HG03159 (cell line): ENCODE measurements at regions not wholly inside any gene's neighbourhood (a gene's known extent, or its start where the extent isn't known, plus 50 kb on each side); places are given as distances from the start of the nearest gene placed in this dataset.
"Not testable (repeated sequence)": the region's sequence is repeated elsewhere in the genome, so short reads cannot be mapped to it uniquely, and the experiment has no call there.

Experiments used
- ATAC-seq: cut with Tn5 transposase; IDR thresholded peaks from one replicate; pipeline ENCODE4 v1.9.1; 2021; ENCODE audit warnings: mild to moderate bottlenecking, moderate library complexity; ENCODE audit not compliant: unreplicated experiment

DNA sequence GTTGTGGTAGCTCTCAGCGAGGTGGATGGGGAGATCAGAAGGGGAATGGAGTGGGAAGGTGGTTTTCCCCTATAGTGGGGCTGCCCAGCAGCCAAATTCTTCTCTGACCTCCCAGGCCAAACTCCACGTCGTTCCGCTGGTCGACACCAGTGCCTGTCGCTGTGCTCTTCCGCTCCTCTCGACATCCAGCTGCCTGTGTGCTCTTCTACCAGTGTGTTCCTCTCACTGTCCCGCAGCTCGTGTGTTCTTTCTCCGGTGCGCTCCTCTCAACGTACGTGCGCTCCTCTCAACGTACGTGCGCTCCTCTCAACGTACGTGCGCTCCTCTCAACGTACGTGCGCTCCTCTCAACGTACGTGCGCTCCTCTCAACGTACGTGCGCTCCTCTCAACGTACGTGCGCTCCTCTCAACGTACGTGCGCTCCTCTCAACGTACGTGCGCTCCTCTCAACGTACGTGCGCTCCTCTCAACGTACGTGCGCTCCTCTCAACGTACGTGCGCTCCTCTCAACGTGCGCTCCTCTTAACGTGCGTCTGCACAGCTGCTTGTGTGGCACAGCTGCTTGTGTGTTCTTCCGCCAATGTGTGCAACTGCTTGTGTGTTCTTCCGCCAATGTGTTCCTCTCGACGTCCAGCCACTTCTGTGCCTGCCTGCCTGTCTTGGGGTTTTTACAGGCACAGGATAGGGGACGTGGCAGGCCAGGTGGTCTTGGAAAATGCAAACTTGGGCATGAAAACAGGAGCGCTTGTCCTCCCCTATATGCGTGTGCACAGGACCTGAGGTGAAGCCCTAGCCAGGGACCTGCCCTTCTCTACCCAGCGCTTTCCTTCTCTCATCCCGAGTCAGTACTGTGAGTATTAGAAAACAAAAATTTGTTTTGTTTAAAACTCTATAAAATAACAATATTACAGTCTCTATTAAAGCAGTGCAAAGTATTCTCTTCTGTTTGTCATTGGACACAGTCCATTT, 991.1 kb downstream of the GBE1 start:
- ATAC-seq: no peak

DNA sequence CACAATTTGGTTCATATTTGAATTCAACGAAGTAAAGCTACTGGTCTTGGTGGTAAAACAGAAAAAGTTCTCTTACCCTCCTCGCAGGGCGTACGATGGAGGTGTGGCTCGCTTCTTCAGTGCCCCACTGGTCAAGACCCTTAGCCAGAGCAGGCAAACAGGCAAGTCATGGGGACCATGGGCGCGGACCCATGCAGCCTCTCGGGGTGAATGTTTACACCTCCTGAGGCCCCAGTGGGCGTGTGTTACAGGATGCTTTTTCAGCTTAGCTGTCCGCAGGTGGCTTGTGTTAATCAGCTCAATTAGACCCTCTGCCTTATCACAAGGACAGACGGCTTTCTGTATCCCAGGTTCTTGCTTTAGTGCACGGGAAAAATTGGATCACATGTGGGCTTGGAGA, 991.8 kb downstream of the GBE1 start:
- ATAC-seq: no peak

DNA sequence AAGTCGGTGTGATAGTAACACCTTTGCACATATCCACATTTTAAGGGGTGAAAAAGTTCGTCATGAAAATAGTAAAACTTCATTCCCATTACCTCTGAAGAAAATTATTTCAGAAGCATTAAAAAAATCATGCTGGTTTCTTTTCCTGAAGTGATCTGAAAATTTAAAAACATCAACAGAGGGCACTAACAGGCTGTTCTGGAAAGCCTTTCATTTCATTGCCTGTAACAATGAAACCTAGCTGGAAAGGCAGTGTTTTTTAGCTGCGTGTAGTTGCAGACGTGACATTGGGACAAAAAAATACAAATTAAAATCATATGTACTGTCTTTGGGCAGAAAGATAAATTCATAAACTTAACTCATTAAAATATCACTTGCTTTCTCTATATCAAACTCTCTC, 993.8 kb downstream of the GBE1 start:
- no peak for ATAC-seq

DNA sequence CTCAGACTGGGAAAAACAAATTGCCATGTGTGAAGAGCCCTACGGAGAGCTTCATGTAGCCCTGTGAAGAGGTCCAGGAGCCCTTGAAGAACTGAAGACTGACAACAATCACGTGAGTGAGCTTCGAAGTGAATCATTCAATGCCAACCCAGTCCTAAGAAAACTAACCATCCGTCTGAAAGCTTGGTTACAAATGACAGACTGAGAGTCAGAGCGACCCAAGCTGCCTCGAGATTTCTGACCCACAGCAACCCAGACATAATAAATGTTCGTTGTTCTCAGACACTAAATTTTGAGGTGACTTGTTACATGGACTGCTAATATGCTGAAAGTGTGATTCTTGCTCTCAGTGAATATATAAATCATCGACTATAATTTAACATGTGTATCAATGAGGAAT, 987.2 kb upstream of the ROBO1 start:
- no peak for ATAC-seq

DNA sequence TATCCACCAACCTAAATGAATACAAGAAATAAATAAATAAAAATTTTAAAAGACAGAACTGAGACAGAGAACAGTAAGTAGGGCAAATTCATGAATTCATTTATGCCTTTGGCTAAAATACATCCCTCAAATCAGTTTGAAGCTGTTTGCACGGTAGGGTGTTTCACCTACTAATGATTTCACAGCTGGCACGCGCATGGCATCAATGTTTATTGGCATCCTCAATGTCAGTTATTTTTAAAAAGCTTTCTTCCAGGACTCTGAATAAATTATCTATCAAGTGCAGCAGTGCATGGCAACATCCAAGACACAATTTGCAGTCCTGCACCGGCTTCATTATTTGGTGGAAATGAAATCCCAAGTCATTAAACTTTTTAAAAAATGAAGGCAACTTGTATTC, 985.2 kb upstream of the ROBO1 start:
- ATAC-seq: no peak

DNA sequence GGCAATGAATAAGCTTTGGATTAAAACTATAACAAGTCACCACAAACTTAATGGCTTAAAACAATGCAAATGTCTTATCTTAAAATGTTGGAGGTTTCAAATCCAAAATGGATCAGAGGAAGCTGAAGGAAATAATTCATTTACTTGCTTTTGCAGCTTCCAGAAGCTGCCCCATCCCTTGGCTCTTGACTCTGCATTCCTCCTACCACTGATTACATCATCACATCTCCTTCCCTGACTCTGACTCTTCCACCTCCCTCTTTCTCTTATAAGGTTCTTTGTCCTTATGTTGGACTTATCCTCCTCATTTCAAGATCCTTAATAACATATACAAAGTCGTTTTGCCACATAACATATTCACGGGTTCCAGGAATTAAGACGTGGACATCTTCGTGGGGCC, 982.8 kb upstream of the ROBO1 start:
- no peak for ATAC-seq

DNA sequence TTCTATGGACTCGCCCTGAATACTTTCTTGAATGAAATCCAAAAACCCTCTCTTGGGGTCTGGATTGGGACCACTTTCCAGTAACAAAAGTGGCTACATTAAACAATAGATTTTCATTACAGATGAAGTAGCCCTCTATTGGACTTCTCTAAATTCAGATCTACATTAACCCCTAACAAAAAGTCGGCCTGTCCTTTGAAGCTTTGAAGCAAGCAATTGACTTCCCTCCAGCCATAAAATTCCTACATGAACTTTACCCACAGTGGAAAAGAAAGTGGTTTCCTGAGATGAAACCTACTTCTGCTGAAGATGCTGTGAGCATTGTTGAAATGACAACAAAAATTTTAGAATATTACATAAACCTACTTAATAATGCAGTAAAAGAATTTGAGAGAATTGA, 967.1 kb upstream of the ROBO1 start:
- no peak for ATAC-seq

DNA sequence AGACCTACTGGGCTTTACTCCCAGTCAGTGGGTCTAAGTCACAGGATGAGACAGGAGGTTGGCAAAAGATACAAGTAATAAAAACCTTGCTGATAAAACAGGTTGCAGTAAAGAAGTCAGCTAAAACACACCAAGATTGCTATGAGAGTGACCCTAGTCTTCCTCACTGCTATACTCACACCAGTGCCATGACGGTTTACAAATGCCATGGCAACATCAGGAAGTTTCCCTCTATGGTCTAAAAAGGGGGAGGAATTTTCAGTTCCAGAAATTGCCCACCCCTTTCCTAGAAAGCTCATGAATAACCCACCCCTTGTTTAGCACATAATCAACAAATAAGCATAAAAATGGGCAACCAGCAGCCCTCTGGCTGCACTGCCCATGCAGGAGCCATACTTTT, 966.7 kb upstream of the ROBO1 start:
- ATAC-seq: no peak

DNA sequence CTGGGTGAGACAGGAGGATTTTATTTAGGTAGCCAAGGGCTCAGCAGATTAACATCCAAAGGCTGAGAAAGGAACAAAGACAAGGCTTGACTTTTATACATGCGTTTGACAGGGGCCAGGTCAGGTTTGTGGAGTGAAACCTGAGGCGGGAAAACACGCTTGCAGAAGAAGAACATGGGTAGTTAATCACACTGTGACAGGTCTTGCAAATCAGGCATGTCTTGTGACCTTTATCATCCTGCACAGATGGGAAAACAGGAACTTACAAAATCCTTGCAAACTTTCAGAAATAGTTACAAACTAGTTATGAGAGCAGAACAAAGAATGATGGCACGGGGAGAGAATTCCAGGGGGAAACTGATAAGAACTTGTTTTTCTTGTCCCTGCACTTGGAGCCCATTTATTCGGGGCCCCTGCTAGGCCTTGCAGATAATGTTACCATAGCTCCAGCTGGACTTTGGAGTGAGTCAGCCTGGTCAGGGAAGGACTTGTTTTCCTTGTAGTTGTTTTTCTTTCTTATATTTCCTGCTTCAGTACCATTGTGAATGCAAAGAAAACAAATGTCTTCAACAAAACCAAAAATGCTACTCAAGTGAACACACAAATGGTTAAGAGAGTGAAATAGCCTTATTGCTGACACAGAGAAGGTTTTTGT, 965.9 kb upstream of the ROBO1 start:
- no peak for ATAC-seq

DNA sequence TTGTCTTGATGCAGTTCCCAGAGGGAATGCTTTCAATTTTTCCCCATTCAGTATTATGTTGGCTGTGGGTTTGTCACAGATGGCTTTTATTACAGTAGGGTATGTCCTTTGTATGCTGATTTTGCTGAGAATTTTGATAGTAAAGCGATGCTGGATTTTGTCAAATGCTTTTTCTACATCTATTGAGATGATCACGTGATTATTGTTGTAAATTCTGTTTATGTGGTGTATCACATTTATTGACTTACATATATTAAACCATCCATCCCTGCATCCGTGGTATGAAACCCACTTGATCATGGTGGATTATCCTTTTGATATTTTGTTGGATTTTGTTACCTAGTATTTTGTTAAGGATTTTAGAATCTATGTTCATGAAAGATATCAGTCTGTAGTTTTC, 959.8 kb upstream of the ROBO1 start:
- ATAC-seq: not testable (repeated sequence)

DNA sequence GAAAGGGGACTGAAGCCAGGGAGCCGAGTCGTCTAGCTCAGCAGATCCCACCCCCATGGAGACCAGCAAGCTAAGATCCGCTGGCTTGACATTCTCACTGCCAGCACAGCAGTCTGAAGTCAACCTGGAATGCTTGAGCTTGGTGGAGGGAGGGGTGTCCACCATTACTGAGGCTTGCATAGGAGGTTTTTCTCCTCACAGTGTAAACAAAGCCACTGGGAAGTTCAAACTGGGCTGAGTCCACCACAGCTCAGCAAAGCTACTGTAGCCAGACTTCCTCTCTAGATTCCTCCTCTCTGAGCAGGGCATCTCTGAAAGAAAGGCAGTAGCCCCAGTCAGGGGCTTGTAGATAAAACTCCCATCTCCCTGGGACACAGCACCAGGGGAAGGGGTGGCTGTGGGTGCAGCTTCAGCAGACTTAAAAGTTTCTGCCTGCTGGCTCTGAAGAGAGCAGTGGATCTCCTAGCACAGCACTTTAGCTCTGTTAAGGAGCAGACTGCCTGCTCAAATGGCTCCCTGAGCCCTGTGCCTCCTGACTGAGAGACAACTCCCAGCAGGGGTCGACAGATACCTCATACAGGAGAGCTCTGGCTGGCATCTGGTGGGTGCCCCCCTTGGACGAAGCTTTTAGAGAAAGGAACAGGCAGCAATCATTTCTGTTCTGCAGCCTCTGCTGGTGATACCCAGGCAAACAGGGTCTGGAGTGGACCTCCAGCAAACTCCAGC, 942.0 kb upstream of the ROBO1 start:
- ATAC-seq: not testable (repeated sequence)

DNA sequence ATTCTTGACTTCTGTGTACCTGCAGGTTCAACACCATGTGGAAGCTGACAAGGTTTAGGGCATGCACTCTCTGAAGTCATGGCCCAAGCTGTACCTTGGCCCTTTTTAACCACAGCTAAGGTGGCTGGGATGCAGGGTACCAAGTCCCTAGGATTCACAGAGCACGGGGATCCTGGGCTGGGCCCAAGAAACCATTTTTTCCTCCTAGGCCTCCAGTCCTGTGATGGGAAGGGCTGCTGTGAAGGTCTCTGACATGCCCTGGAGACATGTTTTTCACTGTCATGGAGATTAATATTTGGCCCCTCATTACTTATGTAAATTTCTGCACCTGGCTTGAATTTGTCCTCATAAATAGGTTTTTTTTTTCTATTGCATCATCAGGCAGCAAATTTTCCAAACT, 937.5 kb upstream of the ROBO1 start:
- ATAC-seq: no peak

DNA sequence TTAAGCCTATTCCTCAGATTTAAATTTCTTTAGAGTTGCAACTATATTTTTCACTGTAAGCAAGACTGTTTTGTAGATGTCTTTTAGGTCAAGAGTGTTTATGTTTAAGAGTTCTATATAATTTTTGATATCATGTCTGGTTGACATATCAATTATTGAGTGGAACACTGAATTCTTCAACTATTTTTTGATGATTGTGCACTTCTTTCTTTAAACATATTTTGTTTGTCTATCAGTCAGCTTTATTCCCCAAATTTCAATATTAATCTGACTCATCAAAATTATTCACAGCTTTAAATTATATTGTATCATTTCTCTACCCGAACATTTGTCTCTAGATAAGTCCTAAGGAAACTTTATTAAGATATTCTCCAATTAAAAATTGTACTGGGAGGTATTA, 933.6 kb upstream of the ROBO1 start:
- ATAC-seq: no peak

DNA sequence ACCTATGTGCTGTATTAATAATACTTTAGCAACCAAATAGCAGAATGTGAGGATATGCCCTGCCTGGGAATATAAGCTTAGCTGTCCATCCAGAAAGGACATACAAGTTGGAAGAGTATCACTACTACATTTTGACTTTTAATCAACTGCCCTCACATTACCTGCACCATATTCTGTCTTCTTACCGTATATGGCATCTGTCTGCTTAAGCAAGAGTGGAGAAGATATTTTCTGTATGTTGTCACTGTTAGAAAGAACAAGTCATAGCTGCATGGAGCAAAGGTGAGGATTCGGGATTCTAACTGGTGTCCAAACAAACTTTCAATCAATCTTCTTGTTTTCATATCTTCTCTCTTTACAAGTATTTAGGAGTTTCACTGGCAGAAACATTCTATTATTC, 929.5 kb upstream of the ROBO1 start:
- ATAC-seq: no peak

DNA sequence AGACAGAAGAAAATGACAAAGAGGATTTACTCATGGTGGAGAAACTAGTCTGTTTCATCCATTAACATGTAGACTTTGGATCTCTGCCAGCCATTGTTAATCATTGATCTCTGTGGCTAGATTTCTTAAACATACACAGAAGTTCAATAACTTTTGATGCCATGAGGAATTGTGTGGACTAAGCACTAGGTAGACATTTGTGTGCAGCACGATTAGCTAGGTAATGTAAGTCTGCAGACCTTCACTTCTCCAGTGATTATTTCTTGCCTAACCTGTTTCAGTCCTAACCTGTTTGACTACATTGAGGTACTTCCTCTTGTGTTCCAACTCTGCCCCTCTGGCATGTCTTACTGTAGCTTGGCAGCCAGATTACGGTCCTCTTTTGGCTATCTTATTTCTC, 928.5 kb upstream of the ROBO1 start:
- ATAC-seq: no peak

DNA sequence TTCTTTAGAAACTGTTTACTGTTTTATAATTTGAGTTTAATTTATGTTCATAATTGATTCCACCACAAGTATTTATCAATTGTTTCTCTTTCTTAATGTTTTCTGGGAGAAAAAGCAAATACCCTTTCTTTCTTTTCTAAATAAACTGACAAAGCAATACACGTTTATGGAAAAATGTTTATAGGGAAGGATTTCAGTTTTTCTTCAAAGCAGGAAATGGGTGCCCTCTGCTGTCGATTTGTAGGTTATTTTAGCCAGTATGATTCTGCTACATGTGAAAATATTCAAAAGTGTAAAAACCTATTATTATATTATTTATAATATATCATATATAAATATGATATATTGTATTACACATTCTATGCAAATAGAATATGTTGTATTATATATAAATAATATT, 921.0 kb upstream of the ROBO1 start:
- no peak for ATAC-seq

DNA sequence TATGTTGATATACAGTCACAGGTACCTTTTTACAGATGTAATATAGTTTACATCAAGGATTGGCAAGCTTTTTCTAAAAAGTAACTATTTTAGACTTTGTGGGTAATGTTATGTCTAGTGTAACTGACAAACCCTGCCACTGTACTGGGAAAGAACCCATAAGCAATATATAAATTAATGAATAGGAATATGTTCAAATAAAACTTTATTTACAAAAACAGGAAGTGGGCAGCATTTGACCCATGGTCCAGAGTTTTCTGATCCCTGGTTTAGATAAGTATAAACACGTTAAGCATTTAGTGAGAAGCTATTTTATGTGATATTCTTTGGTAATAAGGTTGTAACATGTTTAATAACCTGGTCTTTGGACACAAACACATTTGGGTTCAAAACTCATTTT, 915.2 kb upstream of the ROBO1 start:
- ATAC-seq: no peak

DNA sequence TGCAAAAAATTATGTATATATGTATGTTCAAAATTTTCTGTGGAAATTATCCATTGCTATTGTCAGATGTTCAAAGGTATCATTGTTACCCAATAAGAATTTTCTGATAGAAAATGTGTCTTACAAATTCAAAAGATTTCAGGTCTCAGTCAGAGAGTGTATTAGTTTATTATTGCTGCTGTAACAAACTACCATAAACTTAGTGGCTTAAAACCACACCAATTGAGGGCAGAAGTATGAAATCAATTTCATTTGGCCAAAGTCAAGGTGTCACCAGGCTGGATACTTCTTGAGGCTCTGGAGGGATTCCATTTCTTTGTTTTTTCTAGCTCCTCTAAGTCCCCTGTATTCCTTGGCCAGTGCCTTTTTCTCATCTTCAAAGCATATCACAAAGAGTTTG, 914.4 kb upstream of the ROBO1 start:
- ATAC-seq: no peak

DNA sequence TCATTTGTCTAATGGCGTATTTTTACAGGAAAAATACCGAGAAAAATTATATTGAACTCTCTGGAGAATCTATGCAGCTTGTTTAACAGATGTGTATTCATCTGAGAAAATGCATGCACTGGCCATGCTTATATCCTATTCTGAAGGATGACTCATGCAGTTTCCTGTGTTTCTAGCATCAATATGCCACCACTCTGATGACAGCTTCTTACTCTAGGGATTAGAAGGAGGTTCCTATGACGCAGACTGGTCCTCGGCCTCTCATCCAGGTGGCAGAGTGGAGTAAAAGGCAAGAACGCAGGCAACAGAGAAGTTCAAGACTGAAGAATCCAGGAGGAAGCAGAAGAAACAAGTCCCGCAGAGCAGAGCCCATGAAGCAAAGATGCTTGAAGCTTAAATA, 910.0 kb upstream of the ROBO1 start:
- ATAC-seq: no peak

DNA sequence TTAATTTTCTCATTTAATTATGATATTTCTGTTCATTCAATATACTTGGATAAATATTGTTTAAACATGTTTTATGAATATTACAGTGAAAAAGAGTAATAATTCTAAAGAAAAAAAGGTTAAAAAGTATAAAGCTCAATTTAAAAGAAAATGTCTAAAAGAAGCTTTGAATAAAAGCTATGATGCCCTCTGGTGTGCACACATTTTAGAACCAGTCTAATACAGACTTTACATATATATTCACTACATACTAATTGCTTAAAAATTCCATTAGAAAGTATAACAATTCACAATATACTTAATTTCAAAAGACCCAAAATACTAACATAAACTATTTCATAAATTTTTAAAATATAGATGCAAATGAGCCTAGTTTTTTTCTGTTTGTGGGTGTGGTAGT, 909.1 kb upstream of the ROBO1 start:
- no peak for ATAC-seq

DNA sequence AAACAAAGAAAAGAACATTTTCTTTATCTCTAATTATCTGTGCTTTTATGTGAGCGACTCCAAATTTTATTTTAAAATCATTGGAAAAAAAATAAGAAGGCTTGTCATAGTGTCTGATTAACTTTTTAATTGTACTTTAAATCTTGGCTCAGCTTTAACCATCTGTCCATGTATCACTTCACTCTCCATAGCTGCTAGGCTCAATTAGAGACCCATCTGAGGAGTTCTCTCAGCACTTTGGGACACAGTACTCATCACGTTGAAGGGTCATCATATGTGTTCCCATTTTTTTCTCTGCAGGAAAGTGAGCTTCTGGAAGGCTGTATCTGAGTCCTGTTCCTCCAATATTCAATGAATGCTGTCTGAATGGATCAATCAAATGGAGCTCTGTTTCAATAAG, 908.5 kb upstream of the ROBO1 start:
- no peak for ATAC-seq

DNA sequence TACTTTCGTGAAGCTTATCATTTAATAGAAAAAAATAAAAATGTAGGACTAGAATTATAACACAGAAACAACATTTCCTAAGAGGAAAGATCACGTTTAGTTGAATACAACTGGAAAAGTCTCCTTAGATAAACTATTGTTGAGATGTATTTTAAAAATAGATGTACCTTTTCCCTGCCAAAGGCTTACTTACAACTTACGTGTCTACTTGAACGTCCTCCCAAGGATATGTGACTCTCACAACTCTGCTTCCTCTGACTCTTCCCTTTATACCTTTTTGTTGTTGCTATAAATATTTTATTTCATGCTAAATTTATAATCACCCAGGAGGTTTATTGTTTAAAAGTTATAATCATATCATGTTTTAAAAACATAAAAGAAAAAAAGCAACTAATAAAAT, 908.0 kb upstream of the ROBO1 start:
- no peak for ATAC-seq
